GM12872 (cell line): ENCODE measurements at regions not wholly inside any gene's neighbourhood (a gene's known extent, or its start where the extent isn't known, plus 50 kb on each side); places are given as distances from the start of the nearest gene placed in this dataset.

Experiments used
- TF ChIP-seq, protein P1 (sequence below): IDR thresholded peaks from 3 replicates; pipeline ENCODE4 v1.5.1; 2011; ENCODE audit warnings: low read depth, mild to moderate bottlenecking, low read length, moderate library complexity; ENCODE audit not compliant: insufficient read depth

DNA sequence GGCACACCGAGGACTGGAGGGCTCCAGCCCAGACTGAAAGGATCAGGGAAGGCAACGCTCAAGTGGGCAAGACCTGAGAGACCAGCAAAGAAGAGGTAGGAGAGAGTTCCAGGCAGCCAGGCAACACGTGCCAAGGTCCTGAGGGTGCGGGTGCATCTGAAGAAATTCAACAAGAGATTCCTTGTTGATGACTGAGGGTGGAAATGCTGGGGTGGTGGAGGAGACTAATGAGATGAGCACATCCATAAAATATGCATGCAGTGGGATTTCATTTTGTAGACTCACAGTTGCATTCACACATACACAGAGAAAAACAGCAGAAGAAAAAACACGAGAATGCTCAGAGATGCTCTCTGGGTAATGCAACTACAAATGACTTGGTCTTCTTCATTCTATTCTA is 154.8 kb upstream of the FOXF1 start:
- TF ChIP-seq, protein P1, sequence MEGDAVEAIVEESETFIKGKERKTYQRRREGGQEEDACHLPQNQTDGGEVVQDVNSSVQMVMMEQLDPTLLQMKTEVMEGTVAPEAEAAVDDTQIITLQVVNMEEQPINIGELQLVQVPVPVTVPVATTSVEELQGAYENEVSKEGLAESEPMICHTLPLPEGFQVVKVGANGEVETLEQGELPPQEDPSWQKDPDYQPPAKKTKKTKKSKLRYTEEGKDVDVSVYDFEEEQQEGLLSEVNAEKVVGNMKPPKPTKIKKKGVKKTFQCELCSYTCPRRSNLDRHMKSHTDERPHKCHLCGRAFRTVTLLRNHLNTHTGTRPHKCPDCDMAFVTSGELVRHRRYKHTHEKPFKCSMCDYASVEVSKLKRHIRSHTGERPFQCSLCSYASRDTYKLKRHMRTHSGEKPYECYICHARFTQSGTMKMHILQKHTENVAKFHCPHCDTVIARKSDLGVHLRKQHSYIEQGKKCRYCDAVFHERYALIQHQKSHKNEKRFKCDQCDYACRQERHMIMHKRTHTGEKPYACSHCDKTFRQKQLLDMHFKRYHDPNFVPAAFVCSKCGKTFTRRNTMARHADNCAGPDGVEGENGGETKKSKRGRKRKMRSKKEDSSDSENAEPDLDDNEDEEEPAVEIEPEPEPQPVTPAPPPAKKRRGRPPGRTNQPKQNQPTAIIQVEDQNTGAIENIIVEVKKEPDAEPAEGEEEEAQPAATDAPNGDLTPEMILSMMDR, result no peak

DNA sequence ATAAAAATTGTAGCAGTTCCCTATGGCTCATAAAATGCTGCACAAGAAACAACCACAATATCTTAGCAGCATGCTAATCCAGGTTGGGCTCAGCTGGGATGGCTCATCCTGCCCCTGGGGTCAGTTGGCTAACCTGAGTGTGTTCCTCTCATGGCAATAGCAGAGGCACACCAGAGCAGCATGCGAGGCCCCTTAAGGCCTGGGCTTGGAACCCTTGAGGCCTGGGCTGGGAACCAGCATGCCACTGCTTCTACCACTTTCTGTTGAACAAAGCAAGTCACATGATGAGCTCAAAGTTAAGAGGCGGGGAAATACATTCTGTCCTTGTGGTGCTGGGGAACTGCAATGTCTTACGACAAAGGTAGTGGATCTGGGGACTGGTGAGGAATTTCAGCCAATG is 154.4 kb upstream of the FOXF1 start:
- TF ChIP-seq, protein P1, result no peak

DNA sequence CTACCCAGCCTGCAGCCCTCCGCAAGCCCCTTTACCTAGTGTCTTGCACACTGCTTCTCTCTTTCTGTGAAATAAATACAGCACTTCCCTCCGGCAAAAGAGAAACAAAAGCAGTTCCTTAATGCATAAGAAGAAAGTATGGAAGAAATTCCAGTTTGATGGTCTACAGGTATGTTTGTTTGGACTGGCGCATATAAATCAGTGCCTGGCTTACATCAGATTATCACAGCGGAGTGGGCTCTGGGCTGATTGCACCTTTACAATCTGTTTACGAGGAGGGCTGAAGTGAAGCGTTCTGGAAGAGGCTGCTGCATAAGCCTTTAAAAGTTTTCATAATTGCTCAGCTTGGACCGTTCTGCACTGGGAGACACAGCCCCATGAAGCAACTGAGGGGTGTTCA is 153.5 kb upstream of the FOXF1 start:
- TF ChIP-seq, protein P1, result no peak

DNA sequence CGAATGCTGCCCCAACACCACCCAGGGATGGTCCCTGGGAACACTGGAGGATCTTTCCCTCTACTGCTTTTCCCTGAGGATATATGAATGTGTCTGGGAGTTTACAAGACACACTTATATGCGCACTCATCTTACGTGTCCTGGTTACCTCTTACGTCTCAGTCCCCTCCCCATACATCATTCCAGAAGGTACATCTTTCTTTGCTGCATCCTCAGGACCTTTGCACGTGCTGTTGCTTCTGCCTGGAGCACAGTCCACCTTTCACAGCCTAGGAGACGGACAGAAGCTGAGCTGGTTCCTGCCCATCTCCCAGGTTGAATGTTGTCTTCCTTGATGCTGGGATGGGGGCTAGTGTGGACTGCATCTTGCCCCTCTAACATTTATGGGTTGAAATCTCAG is 153.0 kb upstream of the FOXF1 start:
- TF ChIP-seq, protein P1, result no peak

DNA sequence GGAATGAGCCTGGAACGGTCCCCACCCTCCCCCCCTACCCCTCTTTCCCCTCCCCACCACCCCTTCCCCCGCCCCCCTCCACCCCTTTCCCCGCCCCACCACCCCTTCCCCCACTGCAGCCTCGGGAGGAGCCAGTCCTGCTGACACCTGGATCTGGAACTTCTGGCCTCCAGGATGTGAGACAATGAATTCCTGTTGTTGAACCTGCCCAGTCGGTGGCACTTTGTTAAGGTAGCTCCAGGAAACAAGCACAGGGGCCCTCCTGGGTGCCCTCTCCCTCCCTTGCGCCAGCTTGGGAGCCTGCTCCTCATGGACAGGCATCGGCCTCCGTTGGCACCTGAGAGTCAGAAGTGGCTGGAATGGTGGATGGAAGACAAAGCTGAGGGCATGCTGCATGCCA is 152.4 kb upstream of the FOXF1 start:
- TF ChIP-seq, protein P1, result no peak

DNA sequence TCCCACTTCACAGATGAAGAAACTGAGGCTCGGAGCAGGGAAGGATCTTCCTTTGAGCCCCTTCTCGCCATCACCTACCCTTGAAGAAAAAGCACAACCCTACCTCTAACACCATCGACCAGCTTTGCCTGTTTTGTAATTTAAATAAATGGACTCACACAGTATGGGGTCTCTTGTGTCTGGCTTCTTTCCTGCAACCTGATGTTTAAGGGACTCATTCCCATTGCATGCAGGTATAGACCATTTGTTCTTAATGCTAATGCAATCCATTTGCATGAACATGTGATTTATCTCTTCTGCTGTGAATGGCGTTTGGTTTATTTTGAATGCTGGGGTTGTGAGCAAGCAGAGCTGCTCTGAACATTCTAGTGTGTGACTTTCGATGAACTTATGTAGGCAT is 150.8 kb upstream of the FOXF1 start:
- TF ChIP-seq, protein P1, result no peak

DNA sequence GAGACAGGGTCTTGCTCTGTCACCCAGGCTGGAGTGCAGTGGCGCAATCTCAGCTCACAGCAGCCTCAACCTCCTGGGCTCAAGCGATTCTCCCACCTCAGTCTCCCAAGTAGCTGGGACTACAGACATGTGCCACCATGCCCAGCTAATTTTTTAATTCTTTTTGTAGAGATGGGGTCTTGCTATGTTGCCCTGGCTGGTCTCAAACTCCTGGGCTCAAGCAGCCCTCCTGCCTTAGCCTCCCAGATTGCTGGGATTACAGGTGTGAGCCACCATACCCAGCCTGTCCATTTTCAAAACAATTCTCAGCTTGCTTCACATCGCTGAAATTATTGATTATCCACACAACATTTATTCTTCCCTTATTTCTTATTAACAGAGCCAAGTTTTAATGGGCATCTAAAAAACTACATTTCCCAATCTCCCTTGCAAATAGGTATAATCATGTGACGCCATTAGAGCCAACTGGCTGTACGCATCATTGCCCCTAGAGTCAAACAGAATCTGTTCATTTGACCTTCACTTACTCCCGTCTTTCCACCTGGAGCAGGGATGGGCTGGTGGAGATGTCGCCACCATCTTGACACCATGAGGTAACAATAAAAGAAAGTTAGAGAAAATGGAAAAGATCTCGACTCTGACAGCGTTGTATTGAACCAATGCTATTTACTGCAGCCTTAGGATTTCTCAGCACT is 148.0 kb upstream of the FOXF1 start:
- TF ChIP-seq, protein P1, result no peak
